WTC11 (cell line): ENCODE measurements at regions not wholly inside any gene's neighbourhood (a gene's known extent, or its start where the extent isn't known, plus 50 kb on each side); places are given as distances from the start of the nearest gene placed in this dataset.

Experiments
- ATF2 ChIP-seq: sonication (generic); formaldehyde crosslinking; IDR thresholded peaks from 2 replicates; pipeline ENCODE4 v1.8.1; 2022; ENCODE audit warnings: low read depth, missing genetic modification reagents, borderline replicate concordance
- CTCF ChIP-seq: fragments of 200-600 bp; IDR thresholded peaks from 2 replicates; pipeline ENCODE4 v1.8.0; 2022; ENCODE audit warnings: antibody characterized with exemption
- FOXP1 ChIP-seq: sonication (generic); formaldehyde crosslinking; IDR thresholded peaks from 2 replicates; pipeline ENCODE4 v1.8.0; 2022; ENCODE audit warnings: missing genetic modification reagents, mild to moderate bottlenecking, moderate library complexity, borderline replicate concordance
- USF1 ChIP-seq: sonication (generic); formaldehyde crosslinking; IDR thresholded peaks from 2 replicates; pipeline ENCODE4 v1.8.0; 2022; ENCODE audit warnings: mild to moderate bottlenecking, missing genetic modification reagents
- ZNF532 ChIP-seq: fragments of 250-450 bp; sonication (Bioruptor Pico); IDR thresholded peaks from 2 replicates; pipeline ENCODE4 v1.9.0; 2021; ENCODE audit warnings: mild to moderate bottlenecking, borderline replicate concordance

GRCh38 chr3:117610156-117610555 lies 900.6 kb downstream of the TUSC7 start:
- TF ChIP-seq CTCF: no peak
- no peak for TF ChIP-seq USF1 (CRISPR knock-in tag)
- TF ChIP-seq ATF2 (CRISPR knock-in tag): no peak
- TF ChIP-seq ZNF532 (CRISPR knock-in tag): no peak
- no peak for TF ChIP-seq FOXP1 (CRISPR knock-in tag)
